Stomach (tissue), 8 donors: ENCODE measurements at regions not wholly inside any gene's neighbourhood (a gene's known extent, or its start where the extent isn't known, plus 50 kb on each side); places are given as distances from the start of the nearest gene placed in this dataset.
A peak's percentile ranks its signal among the peaks of the same experiment; 100 is the strongest.

Experiments
- DNase-seq, 2 donors: peaks; one replicate each; pipeline versions ENCODE4 v3.0.0 to v3.0.0-alpha.2; 2013 to 2019
- H3K27ac ChIP-seq, 5 donors: fragments of 200-600 bp in 4 of 5; sonication (generic) in 4 of 5; one replicate each; pipeline ENCODE4 v1.5.1; 2013 to 2019; ENCODE audit warnings: mild to moderate bottlenecking in 1 of 5, moderate library complexity in 1 of 5
- H3K27me3 ChIP-seq, 3 donors: fragments of 200-600 bp; sonication (generic); one replicate each; pipeline ENCODE4 v1.5.1; 2017 to 2019; ENCODE audit warnings: mixed run types in 1 of 3
- H3K36me3 ChIP-seq, 4 donors: fragments of 200-600 bp; sonication (generic); 1 replicate in 3 of 4; 2 replicates in 1 of 4; pipeline ENCODE4 v1.5.1; 2016 to 2019
- H3K4me1 ChIP-seq, 4 donors: fragments of 200-600 bp; sonication (generic); one replicate each; pipeline ENCODE4 v1.5.1; 2016 to 2019
- H3K4me3 ChIP-seq, 4 donors: fragments of 200-600 bp; sonication (generic) in 3 of 4; one replicate each; pipeline ENCODE4 v1.5.1; 2016 to 2019; ENCODE audit warnings: mild to moderate bottlenecking in 1 of 4
- H3K9me3 ChIP-seq, 4 donors: fragments of 200-600 bp; sonication (generic); one replicate each; pipeline ENCODE4 v1.5.1; 2016 to 2019
- CTCF ChIP-seq, 7 experiments: fragments of 450-650 bp in 4 of 7; fragments of 200-600 bp in 3 of 7; sonication (generic) in 3 of 7; IDR thresholded peaks; one replicate each; pipeline ENCODE4 v1.5.1; 2016 to 2019; ENCODE audit warnings: antibody characterized with exemption in 7 of 7, control low read depth in 2 of 7, mild to moderate bottlenecking in 1 of 7
- EP300 ChIP-seq: sonication (generic); formaldehyde crosslinking; IDR thresholded peaks from one replicate; pipeline ENCODE4 v1.6.1; 2017; ENCODE audit warnings: antibody characterized with exemption
- POLR2A ChIP-seq, 4 donors: fragments of 450-650 bp; IDR thresholded peaks; one replicate each; pipeline ENCODE4 v1.6.1; 2016; ENCODE audit warnings: antibody characterized with exemption in 4 of 4, control low read depth in 2 of 4, mild to moderate bottlenecking in 1 of 4, moderate library complexity in 1 of 4
- POLR2AphosphoS5 ChIP-seq, 3 donors: sonication (generic); formaldehyde crosslinking; IDR thresholded peaks; one replicate each; pipeline ENCODE4 v1.6.1; 2016; ENCODE audit warnings: antibody characterized with exemption in 3 of 3
- WGBS, 5 donors: extraction: QIAGEN DNeasy Blood & Tissue Kit in 3 of 5; methylation state at CpG; one replicate each; pipeline versions ENCODE4 v1.1.5 to v1.1.7; 2013 to 2018; 5-methylcytosine and 5-hydroxymethylcytosine counted together
- intact Hi-C: fragments of 100-400 bp; cut with DNase I; formaldehyde crosslinking; loops from one replicate; pipeline ENCODE4 v1.15.1; 2023; ENCODE audit warnings: low total_unique reads
- donor health status: healthy with polysubstance abuse.
- donor health status: Bipolar disorder and iron deficiency.
- donor health status: healthy.

DNA sequence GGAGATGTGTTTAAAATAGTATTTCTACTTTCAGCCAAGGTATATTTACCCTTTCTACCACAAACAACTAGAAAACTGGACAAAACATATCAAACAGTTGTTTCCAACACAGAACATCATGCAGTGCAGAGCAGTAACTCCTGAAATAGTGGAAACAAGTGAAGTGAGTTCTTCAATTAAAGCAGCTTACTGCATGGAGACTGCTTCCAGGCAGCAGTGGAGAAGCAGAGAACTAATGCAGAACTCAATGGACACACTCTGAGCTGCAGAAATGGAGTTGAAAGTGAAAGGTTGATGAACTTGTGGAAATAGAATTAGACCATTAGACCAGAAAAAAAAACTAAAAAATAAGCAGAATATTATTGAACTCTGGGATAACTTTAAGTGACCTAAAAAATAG is 478.9 kb downstream of the CNTN6 start:
- no peaks in the 10 kb centered on the region for H3K36me3 ChIP-seq
- H3K27ac ChIP-seq = no peak overlapping the region
- no peaks in the 10 kb centered on the region for H3K4me1 ChIP-seq
- intact Hi-C loops = no loop called here
- TF ChIP-seq CTCF (IDR thresholded peaks at IDR 0.05) (no peak), POLR2A (IDR thresholded peaks at IDR 0.05) (no peak), EP300 (no peak), POLR2AphosphoS5 (IDR thresholded peaks at IDR 0.05) (no peak)
- no peaks in the 10 kb centered on the region for H3K27me3 ChIP-seq
- DNase-seq = peak in 1 of 2 donors; percentile 11
- no peak overlapping the region for H3K4me3 ChIP-seq
- H3K9me3 ChIP-seq = peaks cover 0 to 12% (median 0%) of the 10 kb centered on the region in 4 donors

- 70 to 82% (median 78%) methylated on average over 3 of the region's 3 CpGs for WGBS, 5 donors
- TF ChIP-seq POLR2A (IDR thresholded peaks at IDR 0.05) (no peak), CTCF (IDR thresholded peaks at IDR 0.05) (no peak)
- no peaks in the 10 kb centered on the region for H3K27me3 ChIP-seq
- no peak overlapping the region for H3K27ac ChIP-seq
- H3K4me1 ChIP-seq = peaks cover 0 to 5% (median 0%) of the 10 kb centered on the region in 4 donors
- intact Hi-C loops = no loop called here
- peaks cover 0 to 6% (median 0%) of the 10 kb centered on the region in 4 donors for H3K9me3 ChIP-seq
- H3K36me3 ChIP-seq = no peaks in the 10 kb centered on the region
- H3K4me3 ChIP-seq = no peak overlapping the region
- no peak for DNase-seq
Observed at GRCh38 chr3:1576047-1576446, 483.2 kb downstream of the CNTN6 start.

- Histone ChIP-seq H3K36me3 (no peaks in the 10 kb centered on the region), H3K27ac (no peak overlapping the region), H3K4me3 (no peak overlapping the region), H3K4me1 (peaks cover 0 to 5% (median 0%) of the 10 kb centered on the region in 4 donors), H3K27me3 (no peaks in the 10 kb centered on the region), H3K9me3 (peaks cover 0 to 8% (median 0%) of the 10 kb centered on the region in 4 donors)
- DNase-seq = peak in 1 of 2 donors; percentile 19
- TF ChIP-seq POLR2A (IDR thresholded peaks at IDR 0.05) (no peak), POLR2AphosphoS5 (IDR thresholded peaks at IDR 0.05) (no peak), EP300 (no peak), CTCF (IDR thresholded peaks at IDR 0.05) (no peak)
- intact Hi-C loops = no loop called here
- 46 to 67% (median 63%) methylated on average over 6 of the region's 6 CpGs for WGBS, 5 donors
Observed at GRCh38 chr3:1578124-1578806, 485.4 kb downstream of the CNTN6 start.

DNA sequence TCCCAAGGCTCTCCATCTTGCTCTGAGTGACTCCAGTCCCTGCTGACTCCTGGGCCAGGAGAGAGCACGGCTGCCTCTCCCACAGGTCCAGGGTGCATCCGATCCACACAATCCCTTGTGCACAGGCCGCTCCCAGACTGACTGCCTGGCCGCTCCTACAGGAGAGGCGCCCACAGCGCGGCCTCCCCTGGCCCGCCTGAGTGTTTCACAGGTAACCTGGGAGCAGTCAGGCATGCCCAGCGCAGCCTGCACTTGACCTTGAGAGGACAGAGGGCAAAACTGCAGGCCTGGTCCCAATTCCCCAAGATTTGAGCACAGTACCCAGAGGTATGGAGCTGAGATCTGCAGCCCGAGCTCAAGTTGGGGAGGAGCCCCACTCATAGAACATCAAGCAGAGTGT is 490.2 kb downstream of the CNTN6 start:
- DNase-seq = no peak
- H3K4me3 ChIP-seq = no peak overlapping the region
- no peak for TF ChIP-seq EP300
- no peak for TF ChIP-seq POLR2A (IDR thresholded peaks at IDR 0.05)
- no peak for TF ChIP-seq CTCF (IDR thresholded peaks at IDR 0.05)
- TF ChIP-seq POLR2AphosphoS5 (IDR thresholded peaks at IDR 0.05) = no peak
- peaks cover 0 to 27% (median 4%) of the 10 kb centered on the region in 4 donors for H3K9me3 ChIP-seq
- H3K27me3 ChIP-seq = no peaks in the 10 kb centered on the region
- WGBS, 5 donors = 87 to 91% (median 89%) methylated on average over 6 to 10 of the region's 10 CpGs
- peaks cover 0 to 5% (median 0%) of the 10 kb centered on the region in 4 donors for H3K4me1 ChIP-seq
- intact Hi-C loops = no loop called here
- no peak overlapping the region for H3K27ac ChIP-seq
- no peaks in the 10 kb centered on the region for H3K36me3 ChIP-seq
